ENCODE measurements at regions not wholly inside any gene's neighbourhood (a gene's known extent, or its start where the extent isn't known, plus 50 kb on each side); places are given as distances from the start of the nearest gene placed in this dataset.

GRCh38 chr10:64210211-64210610 is 689.0 kb downstream of the REEP3 start:
- ATAC-seq: no peak

GRCh38 chr10:64211466-64211865 is 690.3 kb downstream of the REEP3 start:
- TF ChIP-seq CREB5 (CRISPR knock-in tag; IDR thresholded peaks at IDR 0.05; ENCODE audit: low read depth): no peak
- no peak for TF ChIP-seq ZFP3 (CRISPR knock-in tag; IDR thresholded peaks at IDR 0.05)
- no peak for TF ChIP-seq TCF4 (CRISPR knock-in tag; IDR thresholded peaks at IDR 0.05; ENCODE audit: borderline replicate concordance)
- no peak for ATAC-seq

More at GRCh38 chr10:64210211-64210610, 689.0 kb downstream of the REEP3 start:
- no peak for TF ChIP-seq PPARA (CRISPR knock-in tag; IDR thresholded peaks at IDR 0.05; ENCODE audit: borderline replicate concordance)
- no peak for TF ChIP-seq OSR1 (CRISPR knock-in tag; IDR thresholded peaks at IDR 0.05)
- TF ChIP-seq ESRRG (CRISPR knock-in tag; IDR thresholded peaks at IDR 0.05): no peak
- TF ChIP-seq ARNTL (CRISPR knock-in tag; IDR thresholded peaks at IDR 0.05; ENCODE audit: borderline replicate concordance, low read depth): no peak
- no peak for TF ChIP-seq CREB5 (CRISPR knock-in tag; IDR thresholded peaks at IDR 0.05; ENCODE audit: low read depth)
- no peak for TF ChIP-seq CSDC2 (CRISPR knock-in tag; IDR thresholded peaks at IDR 0.05)
- no peak for TF ChIP-seq SNAI2 (CRISPR knock-in tag; IDR thresholded peaks at IDR 0.05)
- no peak for TF ChIP-seq CSRNP3 (CRISPR knock-in tag; IDR thresholded peaks at IDR 0.05)

GRCh38 chr10:64215088-64215487 is 693.9 kb downstream of the REEP3 start:
- ATAC-seq: no peak
- TF ChIP-seq SNAI2 (CRISPR knock-in tag; IDR thresholded peaks at IDR 0.05): no peak
- TF ChIP-seq ZC3H10 (CRISPR knock-in tag; IDR thresholded peaks at IDR 0.05): no peak
- TF ChIP-seq CREB5 (CRISPR knock-in tag; IDR thresholded peaks at IDR 0.05; ENCODE audit: low read depth): no peak
- TF ChIP-seq OSR1 (CRISPR knock-in tag; IDR thresholded peaks at IDR 0.05): no peak
- no peak for TF ChIP-seq GLIS3 (CRISPR knock-in tag; IDR thresholded peaks at IDR 0.05)
- TF ChIP-seq PPARA (CRISPR knock-in tag; IDR thresholded peaks at IDR 0.05; ENCODE audit: borderline replicate concordance): no peak
- TF ChIP-seq TOX (CRISPR knock-in tag; IDR thresholded peaks at IDR 0.05; ENCODE audit: borderline replicate concordance): no peak
- no peak for TF ChIP-seq PATZ1 (CRISPR knock-in tag; IDR thresholded peaks at IDR 0.05; ENCODE audit: borderline replicate concordance)

GRCh38 chr10:64219271-64220025 is 698.2 kb downstream of the REEP3 start:
- ATAC-seq: no peak
- TF ChIP-seq ZNF70 (CRISPR knock-in tag; IDR thresholded peaks at IDR 0.05) (no peak), ZFP30 (CRISPR knock-in tag; IDR thresholded peaks at IDR 0.05) (no peak), ESRRG (CRISPR knock-in tag; IDR thresholded peaks at IDR 0.05) (no peak), CSRNP3 (CRISPR knock-in tag; IDR thresholded peaks at IDR 0.05) (no peak), CSDC2 (CRISPR knock-in tag; IDR thresholded peaks at IDR 0.05) (no peak), PATZ1 (CRISPR knock-in tag; IDR thresholded peaks at IDR 0.05; ENCODE audit: borderline replicate concordance) (no peak), PPARA (CRISPR knock-in tag; IDR thresholded peaks at IDR 0.05; ENCODE audit: borderline replicate concordance) (no peak), ARNTL (CRISPR knock-in tag; IDR thresholded peaks at IDR 0.05; ENCODE audit: borderline replicate concordance, low read depth) (no peak), ZNF565 (CRISPR knock-in tag; conservative IDR thresholded peaks at IDR 0.05; ENCODE audit: low read depth) (no peak), TOX (CRISPR knock-in tag; IDR thresholded peaks at IDR 0.05; ENCODE audit: borderline replicate concordance) (no peak), SNAI2 (CRISPR knock-in tag; IDR thresholded peaks at IDR 0.05) (no peak), BACH2 (CRISPR knock-in tag; IDR thresholded peaks at IDR 0.05; ENCODE audit: borderline replicate concordance) (no peak), GLIS3 (CRISPR knock-in tag; IDR thresholded peaks at IDR 0.05) (no peak), ZFP3 (CRISPR knock-in tag; IDR thresholded peaks at IDR 0.05) (no peak)
